HEK293 (cell line): ENCODE measurements at regions not wholly inside any gene's neighbourhood (a gene's known extent, or its start where the extent isn't known, plus 50 kb on each side); places are given as distances from the start of the nearest gene placed in this dataset.

ENCODE experiments used
- CTCF ChIA-PET: fragments of 350-600 bp; formaldehyde crosslinking; extraction: SDS; loops from one replicate; lab custom pipeline; 2021; ENCODE audit warnings: antibody characterized with exemption; lab: Yijun Ruan, JAX
- POLR2A ChIA-PET: fragments of 300-600 bp; formaldehyde crosslinking; extraction: SDS; loops from one replicate; lab custom pipeline; 2020; ENCODE audit warnings: antibody characterized with exemption, inconsistent platforms; lab: Yijun Ruan, JAX
- H3K27ac ChIP-seq: fragments of 200-500 bp; sonication (Bioruptor generic); 2 replicates; pipeline ENCODE4 v1.5.1; 2014; ENCODE audit warnings: low read depth, low read length, control low read depth, inconsistent platforms; ENCODE audit errors: extremely low read depth
- H3K36me3 ChIP-seq, 2 experiments: fragments of 200-500 bp in 1 of 2; sonication (Bioruptor generic) in 1 of 2; 1 replicate in 1 of 2; 2 replicates in 1 of 2; pipeline ENCODE4 v1.5.1; 2014 to 2017; ENCODE audit warnings: inconsistent platforms in 2 of 2, low read length in 2 of 2; ENCODE audit not compliant: control insufficient read depth in 2 of 2, insufficient read depth in 1 of 2
- H3K4me1 ChIP-seq: fragments of 200-500 bp; sonication (Bioruptor generic); 2 replicates; pipeline ENCODE4 v1.5.1; 2014; ENCODE audit warnings: mild to moderate bottlenecking, low read length, inconsistent platforms; ENCODE audit not compliant: control insufficient read depth, insufficient read depth
- H3K4me3 ChIP-seq: 2 replicates; pipeline ENCODE4 v1.5.1; 2011; ENCODE audit warnings: low read depth, mild to moderate bottlenecking, control low read depth, low read length, moderate library complexity
- H3K9me3 ChIP-seq: fragments of 200-500 bp; sonication (Bioruptor generic); 2 replicates; pipeline ENCODE4 v1.5.1; 2014; ENCODE audit warnings: low read depth, low read length, inconsistent platforms; ENCODE audit not compliant: control insufficient read depth, insufficient read depth
- GLI2 ChIP-seq: fragments of 450-650 bp; formaldehyde crosslinking; IDR thresholded peaks from 2 replicates; pipeline ENCODE4; 2017; ENCODE audit warnings: missing biosample characterization, missing genetic modification characterization, low read depth, borderline replicate concordance
- GLIS2 ChIP-seq: fragments of 450-650 bp; formaldehyde crosslinking; IDR thresholded peaks from 2 replicates; pipeline ENCODE4 v1.5.1; 2016; ENCODE audit warnings: missing biosample characterization, missing genetic modification characterization
- KLF9 ChIP-seq: fragments of 450-650 bp; formaldehyde crosslinking; IDR thresholded peaks from 2 replicates; pipeline ENCODE4 v1.5.1; 2016; ENCODE audit warnings: missing biosample characterization, missing genetic modification characterization, low read depth
- SCRT1 ChIP-seq: fragments of 450-650 bp; formaldehyde crosslinking; IDR thresholded peaks from 2 replicates; pipeline ENCODE4 v1.5.1; 2016; ENCODE audit warnings: missing biosample characterization, missing genetic modification characterization, borderline replicate concordance
- ZIC2 ChIP-seq: fragments of 450-650 bp; formaldehyde crosslinking; IDR thresholded peaks from 2 replicates; pipeline ENCODE4 v1.5.1; 2016; ENCODE audit warnings: missing biosample characterization, missing genetic modification characterization
- ZNF133 ChIP-seq: fragments of 450-650 bp; formaldehyde crosslinking; IDR thresholded peaks from 2 replicates; pipeline ENCODE4 v1.5.1; 2016; ENCODE audit warnings: missing biosample characterization, missing genetic modification characterization
- ZNF155 ChIP-seq: fragments of 450-650 bp; formaldehyde crosslinking; IDR thresholded peaks from 2 replicates; pipeline ENCODE4 v1.5.1; 2016; ENCODE audit warnings: missing biosample characterization, missing genetic modification characterization
- ZNF239 ChIP-seq: fragments of 450-650 bp; formaldehyde crosslinking; IDR thresholded peaks from 2 replicates; pipeline ENCODE4 v1.5.1; 2016; ENCODE audit warnings: missing biosample characterization, missing genetic modification characterization
- ZNF341 ChIP-seq: fragments of 450-650 bp; formaldehyde crosslinking; IDR thresholded peaks from 2 replicates; pipeline ENCODE4; 2016; ENCODE audit warnings: low read depth, missing biosample characterization, missing genetic modification characterization
- ZNF404 ChIP-seq: fragments of 450-650 bp; formaldehyde crosslinking; IDR thresholded peaks from 2 replicates; pipeline ENCODE4 v1.5.1; 2017; ENCODE audit warnings: missing biosample characterization, missing genetic modification characterization
- ZNF433 ChIP-seq: fragments of 450-650 bp; formaldehyde crosslinking; IDR thresholded peaks from 2 replicates; pipeline ENCODE4 v1.5.1; 2016; ENCODE audit warnings: missing biosample characterization, missing genetic modification characterization, low read depth
- ZNF514 ChIP-seq: fragments of 450-650 bp; formaldehyde crosslinking; IDR thresholded peaks from 2 replicates; pipeline ENCODE4 v1.5.1; 2016; ENCODE audit warnings: missing biosample characterization, missing genetic modification characterization
- ZNF585B ChIP-seq: fragments of 450-650 bp; formaldehyde crosslinking; IDR thresholded peaks from 2 replicates; pipeline ENCODE4 v1.5.1; 2016; ENCODE audit warnings: missing biosample characterization, missing genetic modification characterization
- ZNF596 ChIP-seq: fragments of 450-650 bp; IDR thresholded peaks from 2 replicates; pipeline ENCODE4 v1.5.0; 2018; ENCODE audit warnings: missing biosample characterization, mild to moderate bottlenecking, missing genetic modification characterization, moderate library complexity
- ZNF621 ChIP-seq: fragments of 450-650 bp; formaldehyde crosslinking; IDR thresholded peaks from 2 replicates; pipeline ENCODE4 v1.5.1; 2017; ENCODE audit warnings: missing biosample characterization, missing genetic modification characterization
- ZNF629 ChIP-seq: fragments of 450-650 bp; formaldehyde crosslinking; IDR thresholded peaks from 2 replicates; pipeline ENCODE4 v1.5.1; 2017; ENCODE audit warnings: missing biosample characterization, missing genetic modification characterization
- TF ChIP-seq, protein P1 (sequence below): fragments of 450-650 bp; formaldehyde crosslinking; IDR thresholded peaks from 2 replicates; pipeline ENCODE4 v1.5.1; 2016; ENCODE audit warnings: missing biosample characterization, missing genetic modification characterization
- TF ChIP-seq, protein P2 (sequence below): fragments of 450-650 bp; formaldehyde crosslinking; IDR thresholded peaks from 2 replicates; pipeline ENCODE4 v1.5.1; 2016; ENCODE audit warnings: missing biosample characterization, missing genetic modification characterization
- TF ChIP-seq, protein P3 (sequence below): fragments of 450-650 bp; formaldehyde crosslinking; IDR thresholded peaks from 2 replicates; pipeline ENCODE4 v1.5.1; 2016; ENCODE audit warnings: missing biosample characterization, missing genetic modification characterization, borderline replicate concordance
- TF ChIP-seq, protein P4 (sequence below): fragments of 450-650 bp; formaldehyde crosslinking; IDR thresholded peaks from 2 replicates; pipeline ENCODE4 v1.5.1; 2016; ENCODE audit warnings: missing biosample characterization, missing genetic modification characterization
- TF ChIP-seq, protein P5 (sequence below): fragments of 450-650 bp; formaldehyde crosslinking; IDR thresholded peaks from 2 replicates; pipeline ENCODE4 v1.5.1; 2016; ENCODE audit warnings: missing biosample characterization, missing genetic modification characterization, low read depth
- TF ChIP-seq, protein P6 (sequence below): fragments of 450-650 bp; formaldehyde crosslinking; IDR thresholded peaks from 2 replicates; pipeline ENCODE4 v1.5.1; 2016; ENCODE audit warnings: missing biosample characterization, missing genetic modification characterization, low read depth

DNA sequence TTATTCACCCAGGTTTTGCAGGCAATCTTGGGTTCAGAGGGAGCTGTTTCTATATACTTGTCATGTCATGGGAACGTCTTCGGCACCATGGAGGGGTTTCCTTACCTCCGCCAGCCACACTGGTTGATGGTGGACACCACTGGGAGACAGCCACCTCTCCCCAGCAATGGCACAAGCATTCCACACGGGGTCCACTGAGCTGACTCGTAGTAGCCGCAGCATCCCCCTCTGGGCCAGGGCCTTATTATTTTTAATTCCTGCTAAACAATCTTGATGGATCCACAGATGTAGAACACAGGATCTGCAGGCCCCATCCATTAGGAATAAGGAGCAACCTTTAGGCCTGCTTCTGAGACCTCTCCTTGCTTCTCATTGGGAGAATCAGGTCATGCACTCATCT lies 132.9 kb downstream of the DICER1 start (continued):
- TF ChIP-seq SCRT1 (tag by site-specific recombination) = no peak
- TF ChIP-seq, all 188 proteins: peak for 0

DNA sequence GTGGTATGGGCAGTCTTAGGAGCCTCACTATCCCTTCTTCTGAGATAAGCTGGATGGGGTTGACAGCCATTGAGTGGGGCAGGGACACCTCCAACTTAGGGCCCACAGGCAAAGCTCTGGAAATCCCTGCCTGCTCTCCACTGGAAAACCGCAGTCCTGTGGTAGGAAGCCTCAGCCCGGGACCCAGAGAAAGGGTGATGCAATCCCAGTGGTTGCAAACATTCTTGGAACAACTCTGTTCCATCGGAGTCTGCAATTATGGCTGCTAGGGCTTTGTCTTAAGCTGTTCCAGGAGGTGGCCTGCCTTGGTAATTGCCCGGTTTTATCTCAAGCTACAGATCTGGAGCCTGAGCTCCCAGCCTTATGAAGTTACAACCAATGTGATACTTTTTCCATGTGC lies 133.4 kb downstream of the DICER1 start:
- Histone ChIP-seq H3K27ac (no peak overlapping the region), H3K4me3 (no peak overlapping the region), H3K36me3 (no peaks in the 10 kb centered on the region), H3K9me3 (no peaks in the 10 kb centered on the region), H3K4me1 (no peaks in the 10 kb centered on the region)
- ChIA-PET POLR2A (no interaction called here), CTCF (no interaction called here)
- TF ChIP-seq, protein P1, sequence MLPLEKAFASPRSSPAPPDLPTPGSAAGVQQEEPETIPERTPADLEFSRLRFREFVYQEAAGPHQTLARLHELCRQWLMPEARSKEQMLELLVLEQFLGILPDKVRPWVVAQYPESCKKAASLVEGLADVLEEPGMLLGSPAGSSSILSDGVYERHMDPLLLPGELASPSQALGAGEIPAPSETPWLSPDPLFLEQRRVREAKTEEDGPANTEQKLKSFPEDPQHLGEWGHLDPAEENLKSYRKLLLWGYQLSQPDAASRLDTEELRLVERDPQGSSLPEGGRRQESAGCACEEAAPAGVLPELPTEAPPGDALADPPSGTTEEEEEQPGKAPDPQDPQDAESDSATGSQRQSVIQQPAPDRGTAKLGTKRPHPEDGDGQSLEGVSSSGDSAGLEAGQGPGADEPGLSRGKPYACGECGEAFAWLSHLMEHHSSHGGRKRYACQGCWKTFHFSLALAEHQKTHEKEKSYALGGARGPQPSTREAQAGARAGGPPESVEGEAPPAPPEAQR (tag by site-specific recombination) = no peak
- TF ChIP-seq KLF9 (tag by site-specific recombination) (no peak), ZNF155 (no peak), ZNF239 (no peak), ZNF629 (tag by site-specific recombination) (no peak), ZNF514 (no peak)
- TF ChIP-seq, protein P2, sequence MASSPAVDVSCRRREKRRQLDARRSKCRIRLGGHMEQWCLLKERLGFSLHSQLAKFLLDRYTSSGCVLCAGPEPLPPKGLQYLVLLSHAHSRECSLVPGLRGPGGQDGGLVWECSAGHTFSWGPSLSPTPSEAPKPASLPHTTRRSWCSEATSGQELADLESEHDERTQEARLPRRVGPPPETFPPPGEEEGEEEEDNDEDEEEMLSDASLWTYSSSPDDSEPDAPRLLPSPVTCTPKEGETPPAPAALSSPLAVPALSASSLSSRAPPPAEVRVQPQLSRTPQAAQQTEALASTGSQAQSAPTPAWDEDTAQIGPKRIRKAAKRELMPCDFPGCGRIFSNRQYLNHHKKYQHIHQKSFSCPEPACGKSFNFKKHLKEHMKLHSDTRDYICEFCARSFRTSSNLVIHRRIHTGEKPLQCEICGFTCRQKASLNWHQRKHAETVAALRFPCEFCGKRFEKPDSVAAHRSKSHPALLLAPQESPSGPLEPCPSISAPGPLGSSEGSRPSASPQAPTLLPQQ (tag by site-specific recombination) = no peak
- TF ChIP-seq, protein P3, sequence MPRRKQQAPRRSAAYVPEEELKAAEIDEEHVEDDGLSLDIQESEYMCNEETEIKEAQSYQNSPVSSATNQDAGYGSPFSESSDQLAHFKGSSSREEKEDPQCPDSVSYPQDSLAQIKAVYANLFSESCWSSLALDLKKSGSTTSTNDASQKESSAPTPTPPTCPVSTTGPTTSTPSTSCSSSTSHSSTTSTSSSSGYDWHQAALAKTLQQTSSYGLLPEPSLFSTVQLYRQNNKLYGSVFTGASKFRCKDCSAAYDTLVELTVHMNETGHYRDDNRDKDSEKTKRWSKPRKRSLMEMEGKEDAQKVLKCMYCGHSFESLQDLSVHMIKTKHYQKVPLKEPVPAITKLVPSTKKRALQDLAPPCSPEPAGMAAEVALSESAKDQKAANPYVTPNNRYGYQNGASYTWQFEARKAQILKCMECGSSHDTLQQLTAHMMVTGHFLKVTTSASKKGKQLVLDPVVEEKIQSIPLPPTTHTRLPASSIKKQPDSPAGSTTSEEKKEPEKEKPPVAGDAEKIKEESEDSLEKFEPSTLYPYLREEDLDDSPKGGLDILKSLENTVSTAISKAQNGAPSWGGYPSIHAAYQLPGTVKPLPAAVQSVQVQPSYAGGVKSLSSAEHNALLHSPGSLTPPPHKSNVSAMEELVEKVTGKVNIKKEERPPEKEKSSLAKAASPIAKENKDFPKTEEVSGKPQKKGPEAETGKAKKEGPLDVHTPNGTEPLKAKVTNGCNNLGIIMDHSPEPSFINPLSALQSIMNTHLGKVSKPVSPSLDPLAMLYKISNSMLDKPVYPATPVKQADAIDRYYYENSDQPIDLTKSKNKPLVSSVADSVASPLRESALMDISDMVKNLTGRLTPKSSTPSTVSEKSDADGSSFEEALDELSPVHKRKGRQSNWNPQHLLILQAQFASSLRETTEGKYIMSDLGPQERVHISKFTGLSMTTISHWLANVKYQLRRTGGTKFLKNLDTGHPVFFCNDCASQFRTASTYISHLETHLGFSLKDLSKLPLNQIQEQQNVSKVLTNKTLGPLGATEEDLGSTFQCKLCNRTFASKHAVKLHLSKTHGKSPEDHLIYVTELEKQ (tag by site-specific recombination) = no peak

DNA sequence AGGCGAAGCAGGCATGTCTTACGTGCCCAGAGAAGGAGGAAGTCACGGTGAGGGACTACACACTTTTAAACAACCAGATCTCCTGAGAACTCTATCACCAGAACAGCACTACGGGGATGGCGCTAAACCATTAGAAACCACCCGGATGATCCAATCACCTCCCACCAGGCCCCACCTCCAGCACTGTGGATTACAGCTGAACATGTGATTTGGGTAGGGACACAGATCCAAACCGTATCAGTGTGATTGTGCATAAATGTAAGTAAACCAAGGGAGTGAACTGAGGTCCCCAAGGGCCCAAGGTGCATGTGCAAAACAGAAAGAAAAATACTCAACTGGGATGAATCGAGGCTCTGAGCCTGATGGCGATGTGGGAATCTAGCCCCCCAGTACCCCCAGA lies 134.2 kb downstream of the DICER1 start:
- H3K4me1 ChIP-seq = no peaks in the 10 kb centered on the region
- TF ChIP-seq, protein P4, sequence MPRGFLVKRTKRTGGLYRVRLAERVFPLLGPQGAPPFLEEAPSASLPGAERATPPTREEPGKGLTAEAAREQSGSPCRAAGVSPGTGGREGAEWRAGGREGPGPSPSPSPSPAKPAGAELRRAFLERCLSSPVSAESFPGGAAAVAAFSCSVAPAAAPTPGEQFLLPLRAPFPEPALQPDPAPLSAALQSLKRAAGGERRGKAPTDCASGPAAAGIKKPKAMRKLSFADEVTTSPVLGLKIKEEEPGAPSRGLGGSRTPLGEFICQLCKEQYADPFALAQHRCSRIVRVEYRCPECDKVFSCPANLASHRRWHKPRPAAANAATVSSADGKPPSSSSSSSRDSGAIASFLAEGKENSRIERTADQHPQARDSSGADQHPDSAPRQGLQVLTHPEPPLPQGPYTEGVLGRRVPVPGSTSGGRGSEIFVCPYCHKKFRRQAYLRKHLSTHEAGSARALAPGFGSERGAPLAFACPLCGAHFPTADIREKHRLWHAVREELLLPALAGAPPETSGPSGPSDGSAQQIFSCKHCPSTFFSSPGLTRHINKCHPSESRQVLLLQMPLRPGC = no peak
- no peak for TF ChIP-seq ZNF596 (tag by site-specific recombination)
- TF ChIP-seq ZNF133 (tag by site-specific recombination) = no peak
- TF ChIP-seq, protein P5, sequence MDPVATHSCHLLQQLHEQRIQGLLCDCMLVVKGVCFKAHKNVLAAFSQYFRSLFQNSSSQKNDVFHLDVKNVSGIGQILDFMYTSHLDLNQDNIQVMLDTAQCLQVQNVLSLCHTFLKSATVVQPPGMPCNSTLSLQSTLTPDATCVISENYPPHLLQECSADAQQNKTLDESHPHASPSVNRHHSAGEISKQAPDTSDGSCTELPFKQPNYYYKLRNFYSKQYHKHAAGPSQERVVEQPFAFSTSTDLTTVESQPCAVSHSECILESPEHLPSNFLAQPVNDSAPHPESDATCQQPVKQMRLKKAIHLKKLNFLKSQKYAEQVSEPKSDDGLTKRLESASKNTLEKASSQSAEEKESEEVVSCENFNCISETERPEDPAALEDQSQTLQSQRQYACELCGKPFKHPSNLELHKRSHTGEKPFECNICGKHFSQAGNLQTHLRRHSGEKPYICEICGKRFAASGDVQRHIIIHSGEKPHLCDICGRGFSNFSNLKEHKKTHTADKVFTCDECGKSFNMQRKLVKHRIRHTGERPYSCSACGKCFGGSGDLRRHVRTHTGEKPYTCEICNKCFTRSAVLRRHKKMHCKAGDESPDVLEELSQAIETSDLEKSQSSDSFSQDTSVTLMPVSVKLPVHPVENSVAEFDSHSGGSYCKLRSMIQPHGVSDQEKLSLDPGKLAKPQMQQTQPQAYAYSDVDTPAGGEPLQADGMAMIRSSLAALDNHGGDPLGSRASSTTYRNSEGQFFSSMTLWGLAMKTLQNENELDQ (tag by site-specific recombination) = no peak
- no peak for TF ChIP-seq ZNF585B (tag by site-specific recombination)
- no peak for TF ChIP-seq ZNF433 (tag by site-specific recombination)
- TF ChIP-seq GLIS2 (tag by site-specific recombination) = no peak
- TF ChIP-seq ZNF341 = no peak
- TF ChIP-seq ZNF621 = no peak
- no peak for TF ChIP-seq GLI2 (tag by site-specific recombination)
- TF ChIP-seq, protein P6, sequence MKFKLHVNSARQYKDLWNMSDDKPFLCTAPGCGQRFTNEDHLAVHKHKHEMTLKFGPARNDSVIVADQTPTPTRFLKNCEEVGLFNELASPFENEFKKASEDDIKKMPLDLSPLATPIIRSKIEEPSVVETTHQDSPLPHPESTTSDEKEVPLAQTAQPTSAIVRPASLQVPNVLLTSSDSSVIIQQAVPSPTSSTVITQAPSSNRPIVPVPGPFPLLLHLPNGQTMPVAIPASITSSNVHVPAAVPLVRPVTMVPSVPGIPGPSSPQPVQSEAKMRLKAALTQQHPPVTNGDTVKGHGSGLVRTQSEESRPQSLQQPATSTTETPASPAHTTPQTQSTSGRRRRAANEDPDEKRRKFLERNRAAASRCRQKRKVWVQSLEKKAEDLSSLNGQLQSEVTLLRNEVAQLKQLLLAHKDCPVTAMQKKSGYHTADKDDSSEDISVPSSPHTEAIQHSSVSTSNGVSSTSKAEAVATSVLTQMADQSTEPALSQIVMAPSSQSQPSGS (tag by site-specific recombination) = no peak
- TF ChIP-seq ZNF404 (tag by site-specific recombination) = no peak
- no peak for TF ChIP-seq ZIC2 (tag by site-specific recombination)
- no peaks in the 10 kb centered on the region for H3K36me3 ChIP-seq
- ChIA-PET POLR2A (no interaction called here), CTCF (no interaction called here)
- no peak overlapping the region for H3K27ac ChIP-seq
- H3K9me3 ChIP-seq = no peaks in the 10 kb centered on the region
- H3K4me3 ChIP-seq = no peak overlapping the region
